PC-3 (cell line): ENCODE measurements at regions not wholly inside any gene's neighbourhood (a gene's known extent, or its start where the extent isn't known, plus 50 kb on each side); places are given as distances from the start of the nearest gene placed in this dataset.
A peak's percentile ranks its signal among the peaks of the same experiment; 100 is the strongest.

Source experiments
- ATAC-seq: fragments of 200-7000 bp; cut with Tn5 transposase; 2 replicates; pipeline ENCODE4 v1.9.1; 2020; ENCODE audit warnings: mild to moderate bottlenecking, moderate library complexity
- BruUV-seq: library from RNA; stranded (reverse); fragments of 400-500 nt; replicated peaks from 2 replicates; lab custom pipeline; 2021; lab: Mats Ljungman, UMichigan
- CTCF ChIA-PET: fragments of 300-600 bp; sonication (Branson Sonifier 250); formaldehyde crosslinking; loops from one replicate; lab custom pipeline; 2022; ENCODE audit warnings: antibody characterized with exemption; lab: Charles Lee
- POLR2A ChIA-PET: fragments of 300-600 bp; sonication (Branson Sonifier 250); formaldehyde crosslinking; loops from one replicate; lab custom pipeline; 2022; ENCODE audit warnings: antibody characterized with exemption; ENCODE audit not compliant: unreplicated experiment; lab: Charles Lee
- DNase-seq: peaks from one replicate; pipeline ENCODE4 v3.0.0-alpha.2; 2015
- H2AFZ ChIP-seq: fragments of 300-600 bp; sonication (generic); 2 replicates; pipeline ENCODE4 v1.6.0; 2016; ENCODE audit warnings: antibody characterized with exemption, low read length
- H3F3A ChIP-seq: fragments of 300-600 bp; sonication (generic); one replicate; pipeline ENCODE4 v1.6.0; 2017; ENCODE audit warnings: antibody characterized with exemption, low read length, control low read depth, mild to moderate bottlenecking; ENCODE audit not compliant: unreplicated experiment
- H3K27ac ChIP-seq: fragments of 300-600 bp; sonication (generic); 2 replicates; pipeline ENCODE4 v1.5.1; 2016; ENCODE audit warnings: mild to moderate bottlenecking, low read length
- H3K27me3 ChIP-seq: fragments of 300-600 bp; sonication (generic); 2 replicates; pipeline ENCODE4 v1.6.1; 2016; ENCODE audit warnings: low read length, mixed read lengths
- H3K36me3 ChIP-seq: fragments of 300-600 bp; sonication (generic); 2 replicates; pipeline ENCODE4 v1.6.1; 2016; ENCODE audit warnings: low read depth, mixed run types, low read length, mixed read lengths
- H3K4me1 ChIP-seq: fragments of 300-600 bp; sonication (generic); 2 replicates; pipeline ENCODE4 v1.5.1; 2016; ENCODE audit warnings: low read length; ENCODE audit not compliant: insufficient read depth
- H3K4me2 ChIP-seq: fragments of 300-600 bp; sonication (generic); 2 replicates; pipeline ENCODE4 v1.6.0; 2016; ENCODE audit warnings: low read length
- H3K4me3 ChIP-seq: fragments of 300-600 bp; sonication (generic); 2 replicates; pipeline ENCODE4 v1.5.1; 2016; ENCODE audit warnings: mild to moderate bottlenecking, low read length, mixed read lengths
- H3K79me2 ChIP-seq: fragments of 300-600 bp; sonication (generic); 2 replicates; pipeline ENCODE4 v1.6.1; 2017; ENCODE audit warnings: low read length, mixed read lengths
- H3K9ac ChIP-seq: fragments of 300-600 bp; sonication (generic); 2 replicates; pipeline ENCODE4 v1.6.0; 2016; ENCODE audit warnings: mild to moderate bottlenecking, low read length
- H3K9me2 ChIP-seq: fragments of 300-600 bp; sonication (generic); replicated peaks from 2 replicates; pipeline ENCODE4 v1.6.1; 2016; ENCODE audit warnings: mixed run types, low read length, mixed read lengths
- H3K9me3 ChIP-seq: fragments of 300-600 bp; sonication (generic); 2 replicates; pipeline ENCODE4 v1.6.1; 2016; ENCODE audit warnings: low read length, mixed read lengths
- H4K20me1 ChIP-seq: fragments of 300-600 bp; sonication (generic); 2 replicates; pipeline ENCODE4 v1.6.1; 2016; ENCODE audit warnings: low read length, mixed read lengths
- CTCF ChIP-seq: fragments of 300-600 bp; sonication (generic); conservative IDR thresholded peaks from 2 replicates; pipeline ENCODE4 v1.5.1; 2017; ENCODE audit warnings: antibody characterized with exemption, low read depth, mild to moderate bottlenecking, low read length
- EZH2 ChIP-seq: fragments of 300-600 bp; sonication (generic); IDR thresholded peaks from one replicate; pipeline ENCODE4 v1.6.1; 2017; ENCODE audit warnings: antibody characterized with exemption, mild to moderate bottlenecking, low read length; ENCODE audit not compliant: unreplicated experiment
- intact Hi-C: fragments of 100-400 bp; cut with micrococcal nuclease; formaldehyde crosslinking; loops from 2 replicates; pipeline ENCODE4 v1.9.0; 2023

- Histone ChIP-seq H3K4me2 (no peak overlapping the region), H3K4me3 (no peak overlapping the region), H3K4me1 (no peaks in the 10 kb centered on the region), H3K9me2 (no peaks in the 10 kb centered on the region), H3K79me2 (no peaks in the 10 kb centered on the region), H4K20me1 (no peaks in the 10 kb centered on the region), H3K9me3 (no peaks in the 10 kb centered on the region), H2AFZ (no peak overlapping the region), H3K27me3 (no peaks in the 10 kb centered on the region), H3F3A (no peaks in the 10 kb centered on the region), H3K9ac (no peak overlapping the region), H3K27ac (no peak overlapping the region), H3K36me3 (no peaks in the 10 kb centered on the region)
- ATAC-seq (no peak), DNase-seq (peak; percentile 44)
- TF ChIP-seq EZH2: no peak
- TF ChIP-seq CTCF: peak; percentile 77
- intact Hi-C loops: loop anchor here (1.0 kb wide), 1 partner anchor 24 kb away; no protein-coding TSS in a partner anchor
- no TSS peak for BruUV-seq
- ChIA-PET CTCF (no interaction called here), POLR2A (no interaction called here)
Observed at GRCh38 chr19:34120846-34121639, 51.3 kb upstream of the LSM14A start.
